ENCODE measurements at regions not wholly inside any gene's neighbourhood (a gene's known extent, or its start where the extent isn't known, plus 50 kb on each side); places are given as distances from the start of the nearest gene placed in this dataset.
"Not testable (repeated sequence)": the region's sequence is repeated elsewhere in the genome, so short reads cannot be mapped to it uniquely, and the experiment has no call there.

- H3K27me3 Mint-ChIP-seq = no peaks in the 10 kb centered on the region
- no peak for DNase-seq
- intact Hi-C loops (cut with micrococcal nuclease) = no loop called here
- no peak overlapping the region for H3K27ac Mint-ChIP-seq
- H3K4me1 Mint-ChIP-seq = no peaks in the 10 kb centered on the region
- no peaks in the 10 kb centered on the region for H3K36me3 Mint-ChIP-seq (ENCODE audit: low read depth)
- H3K4me3 Mint-ChIP-seq = no peak overlapping the region
- peaks cover 4% of the 10 kb centered on the region for H3K9me3 Mint-ChIP-seq
Observed at GRCh38 chr2:13308989-13309388, 592.3 kb downstream of the TRIB2 start.

DNA sequence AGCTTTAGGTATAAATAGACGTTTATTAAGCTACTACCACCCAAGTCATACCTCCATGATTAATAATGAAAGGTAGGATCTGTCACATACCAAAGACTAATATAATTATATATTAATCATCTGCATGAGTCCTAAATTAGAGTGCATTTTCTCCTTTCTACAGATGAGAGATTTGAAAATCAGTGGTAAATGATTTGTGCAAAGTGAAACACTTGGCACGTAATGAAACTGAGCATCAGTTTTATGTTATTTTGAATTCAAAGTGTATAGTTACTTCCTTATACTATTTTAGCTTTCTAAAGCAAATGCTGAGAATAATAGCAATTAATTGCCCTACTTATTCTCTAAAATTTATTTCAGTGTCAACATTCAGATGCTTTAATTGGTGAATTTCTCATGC is 615.3 kb downstream of the TRIB2 start:
- H3K4me1 Mint-ChIP-seq = no peaks in the 10 kb centered on the region
- no peaks in the 10 kb centered on the region for H3K27me3 Mint-ChIP-seq
- no peak for DNase-seq
- no peaks in the 10 kb centered on the region for H3K36me3 Mint-ChIP-seq (ENCODE audit: low read depth)
- H3K27ac Mint-ChIP-seq = no peak overlapping the region
- intact Hi-C loops (cut with micrococcal nuclease) = no loop called here
- no peak overlapping the region for H3K4me3 Mint-ChIP-seq
- H3K9me3 Mint-ChIP-seq = no peaks in the 10 kb centered on the region

- H3K4me1 Mint-ChIP-seq; DNase-seq; H3K27me3 Mint-ChIP-seq; intact Hi-C loops (cut with micrococcal nuclease); H3K9me3 Mint-ChIP-seq; H3K36me3 Mint-ChIP-seq (ENCODE audit: low read depth); H3K4me3 Mint-ChIP-seq; H3K27ac Mint-ChIP-seq: not testable (repeated sequence)
Observed at GRCh38 chr2:13334071-13334470, 617.3 kb downstream of the TRIB2 start.

- no peaks in the 10 kb centered on the region for H3K9me3 Mint-ChIP-seq
- H3K4me3 Mint-ChIP-seq = no peak overlapping the region
- H3K36me3 Mint-ChIP-seq (ENCODE audit: low read depth) = no peaks in the 10 kb centered on the region
- H3K4me1 Mint-ChIP-seq = no peaks in the 10 kb centered on the region
- no peak for DNase-seq
- H3K27ac Mint-ChIP-seq = no peak overlapping the region
- intact Hi-C loops (cut with micrococcal nuclease) = no loop called here
- no peaks in the 10 kb centered on the region for H3K27me3 Mint-ChIP-seq
Observed at GRCh38 chr2:13334545-13334944, 617.8 kb downstream of the TRIB2 start.

- H3K27ac Mint-ChIP-seq = no peak overlapping the region
Observed at GRCh38 chr2:13335862-13336535, 619.3 kb downstream of the TRIB2 start.

GRCh38 chr2:13351068-13351467 is 634.3 kb downstream of the TRIB2 start:
- Mint-ChIP-seq H3K4me3 (no peak overlapping the region), H3K36me3 (ENCODE audit: low read depth) (no peaks in the 10 kb centered on the region), H3K27ac (no peak overlapping the region), H3K4me1 (no peaks in the 10 kb centered on the region), H3K9me3 (no peaks in the 10 kb centered on the region), H3K27me3 (no peaks in the 10 kb centered on the region)
- DNase-seq = no peak
- intact Hi-C loops (cut with micrococcal nuclease) = no loop called here

More at GRCh38 chr2:13335862-13336535, 619.3 kb downstream of the TRIB2 start:
- H3K9me3 Mint-ChIP-seq = no peaks in the 10 kb centered on the region
- intact Hi-C loops (cut with micrococcal nuclease) = no loop called here
- H3K4me3 Mint-ChIP-seq = no peak overlapping the region
- no peaks in the 10 kb centered on the region for H3K27me3 Mint-ChIP-seq
- DNase-seq = no peak
- no peaks in the 10 kb centered on the region for H3K4me1 Mint-ChIP-seq
- H3K36me3 Mint-ChIP-seq (ENCODE audit: low read depth) = no peaks in the 10 kb centered on the region

- Mint-ChIP-seq H3K4me1 (no peaks in the 10 kb centered on the region), H3K4me3 (no peak overlapping the region), H3K27me3 (no peaks in the 10 kb centered on the region), H3K36me3 (ENCODE audit: low read depth) (no peaks in the 10 kb centered on the region), H3K9me3 (peaks cover 3% of the 10 kb centered on the region), H3K27ac (no peak overlapping the region)
- intact Hi-C loops (cut with micrococcal nuclease) = no loop called here
- no peak for DNase-seq
Observed at GRCh38 chr2:13353083-13353482, 636.3 kb downstream of the TRIB2 start.

DNA sequence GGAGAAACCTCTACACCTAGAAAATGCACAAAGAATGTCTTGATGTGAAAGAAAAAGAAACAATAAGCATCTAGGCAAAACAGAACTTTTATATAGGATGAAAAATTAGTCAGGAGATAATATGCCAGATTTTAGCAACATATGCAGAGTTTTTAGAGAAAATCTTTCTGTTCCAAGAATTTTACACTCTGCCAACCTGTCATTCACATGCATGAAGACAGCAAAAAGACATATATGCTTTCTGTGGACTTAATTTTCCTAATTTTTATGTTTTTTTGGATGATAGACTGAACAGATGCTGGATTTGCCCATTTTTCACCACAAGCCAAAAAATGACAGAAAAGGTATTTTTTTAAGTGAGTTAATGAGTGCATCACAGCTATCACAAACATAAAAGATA is 637.3 kb downstream of the TRIB2 start:
- DNase-seq = no peak
- Mint-ChIP-seq H3K27ac (no peak overlapping the region), H3K27me3 (no peaks in the 10 kb centered on the region), H3K9me3 (peaks cover 7% of the 10 kb centered on the region), H3K4me1 (no peaks in the 10 kb centered on the region), H3K36me3 (ENCODE audit: low read depth) (no peaks in the 10 kb centered on the region), H3K4me3 (no peak overlapping the region)
- intact Hi-C loops (cut with micrococcal nuclease) = no loop called here

- H3K36me3 Mint-ChIP-seq (ENCODE audit: low read depth); H3K4me1 Mint-ChIP-seq; H3K27me3 Mint-ChIP-seq; DNase-seq; intact Hi-C loops (cut with micrococcal nuclease); H3K9me3 Mint-ChIP-seq; H3K27ac Mint-ChIP-seq; H3K4me3 Mint-ChIP-seq: not testable (repeated sequence)
Observed at GRCh38 chr2:13381928-13382327, 665.2 kb downstream of the TRIB2 start.

GRCh38 chr2:13389172-13389571 is 672.4 kb downstream of the TRIB2 start:
- H3K9me3 Mint-ChIP-seq; DNase-seq; H3K27ac Mint-ChIP-seq; H3K27me3 Mint-ChIP-seq; H3K36me3 Mint-ChIP-seq (ENCODE audit: low read depth); H3K4me3 Mint-ChIP-seq; H3K4me1 Mint-ChIP-seq; intact Hi-C loops (cut with micrococcal nuclease): not testable (repeated sequence)

DNA sequence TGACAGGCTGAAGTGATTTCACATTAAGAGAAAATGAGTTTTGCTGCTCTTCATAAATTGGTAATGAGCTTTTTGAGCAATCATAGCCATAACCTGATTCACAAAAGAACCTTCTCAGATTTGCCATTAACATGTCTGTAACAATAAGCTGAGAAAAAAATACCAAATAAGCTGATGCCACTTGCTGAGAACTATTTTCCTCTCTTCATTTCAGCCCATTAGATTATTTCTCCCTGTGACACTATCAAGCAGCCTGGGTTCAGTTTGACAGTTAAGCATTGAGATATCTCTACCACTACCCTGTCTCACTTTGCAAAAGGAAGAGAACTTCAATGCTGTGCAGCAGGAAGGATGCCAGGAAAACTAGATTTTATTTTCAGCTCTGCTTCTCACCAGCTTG is 673.9 kb downstream of the TRIB2 start:
- H3K27me3 Mint-ChIP-seq = no peaks in the 10 kb centered on the region
- intact Hi-C loops (cut with micrococcal nuclease) = no loop called here
- no peak overlapping the region for H3K4me3 Mint-ChIP-seq
- DNase-seq = no peak
- H3K4me1 Mint-ChIP-seq = no peaks in the 10 kb centered on the region
- no peak overlapping the region for H3K27ac Mint-ChIP-seq
- H3K9me3 Mint-ChIP-seq = no peaks in the 10 kb centered on the region
- H3K36me3 Mint-ChIP-seq (ENCODE audit: low read depth) = no peaks in the 10 kb centered on the region

- Mint-ChIP-seq H3K36me3 (ENCODE audit: low read depth) (no peaks in the 10 kb centered on the region), H3K27me3 (no peaks in the 10 kb centered on the region), H3K4me3 (no peak overlapping the region), H3K27ac (no peak overlapping the region), H3K4me1 (no peaks in the 10 kb centered on the region), H3K9me3 (peaks cover 4% of the 10 kb centered on the region)
- intact Hi-C loops (cut with micrococcal nuclease) = no loop called here
- no peak for DNase-seq
Observed at GRCh38 chr2:13401312-13401711, 684.6 kb downstream of the TRIB2 start.

DNA sequence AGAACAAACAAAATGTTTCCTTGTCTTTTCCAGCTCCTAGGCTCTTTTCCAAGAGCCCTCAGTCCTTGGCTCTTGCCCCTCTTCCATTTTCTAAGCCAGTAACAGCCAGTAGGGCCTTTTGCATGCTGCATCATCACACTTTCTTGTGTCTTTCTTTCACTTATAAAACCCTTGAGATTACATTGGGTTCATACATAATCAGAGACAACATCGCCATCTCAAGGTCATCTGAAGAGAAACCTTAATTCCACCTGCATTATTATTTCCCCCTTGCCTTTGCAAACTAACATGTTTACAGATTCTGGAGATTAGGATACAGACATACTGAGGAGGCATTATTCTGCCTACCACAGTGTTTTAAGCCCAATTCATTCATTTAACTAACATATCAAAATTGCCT is 697.3 kb downstream of the TRIB2 start:
- intact Hi-C loops (cut with micrococcal nuclease) = no loop called here
- H3K27ac Mint-ChIP-seq = no peak overlapping the region
- H3K27me3 Mint-ChIP-seq = no peaks in the 10 kb centered on the region
- no peak overlapping the region for H3K4me3 Mint-ChIP-seq
- DNase-seq = no peak
- H3K36me3 Mint-ChIP-seq (ENCODE audit: low read depth) = no peaks in the 10 kb centered on the region
- H3K9me3 Mint-ChIP-seq = no peaks in the 10 kb centered on the region
- H3K4me1 Mint-ChIP-seq = no peaks in the 10 kb centered on the region

DNA sequence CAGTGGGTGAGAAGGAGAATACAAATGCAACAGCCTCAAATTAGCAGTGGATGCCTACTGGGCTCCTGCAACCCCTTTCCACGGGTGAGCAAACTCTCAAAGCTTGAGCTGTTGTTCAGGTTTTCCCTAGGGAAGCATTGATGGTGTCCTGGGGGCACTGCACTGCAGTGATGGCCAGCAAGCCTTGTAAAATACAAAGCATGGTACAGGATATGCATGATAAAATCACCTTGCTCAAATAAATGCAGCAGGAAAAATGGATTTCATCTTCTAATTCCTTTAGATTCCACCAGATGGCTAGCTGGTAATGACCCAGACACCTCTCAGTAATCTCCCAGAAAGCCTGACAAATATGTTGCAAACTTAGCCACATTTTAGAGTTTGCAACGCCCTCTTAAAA is 698.2 kb downstream of the TRIB2 start:
- Mint-ChIP-seq H3K27me3 (no peaks in the 10 kb centered on the region), H3K27ac (no peak overlapping the region), H3K36me3 (ENCODE audit: low read depth) (no peaks in the 10 kb centered on the region), H3K4me3 (no peak overlapping the region), H3K4me1 (no peaks in the 10 kb centered on the region), H3K9me3 (no peaks in the 10 kb centered on the region)
- intact Hi-C loops (cut with micrococcal nuclease) = no loop called here
- DNase-seq = no peak

- no peak overlapping the region for H3K27ac Mint-ChIP-seq
- H3K36me3 Mint-ChIP-seq (ENCODE audit: low read depth) = no peaks in the 10 kb centered on the region
- no peaks in the 10 kb centered on the region for H3K9me3 Mint-ChIP-seq
- H3K4me3 Mint-ChIP-seq = no peak overlapping the region
- intact Hi-C loops (cut with micrococcal nuclease) = no loop called here
- H3K27me3 Mint-ChIP-seq = no peaks in the 10 kb centered on the region
- DNase-seq = no peak
- no peaks in the 10 kb centered on the region for H3K4me1 Mint-ChIP-seq
Observed at GRCh38 chr2:13433954-13434353, 717.2 kb downstream of the TRIB2 start.
